Heart left ventricle (tissue), 13 donors: ENCODE measurements at regions not wholly inside any gene's neighbourhood (a gene's known extent, or its start where the extent isn't known, plus 50 kb on each side); places are given as distances from the start of the nearest gene placed in this dataset.

Source experiments
- POLR2A ChIP-seq, 2 donors: fragments of 450-650 bp; IDR thresholded peaks; one replicate each; pipeline ENCODE4 v1.6.1; 2017; ENCODE audit warnings: antibody characterized with exemption in 2 of 2, mild to moderate bottlenecking in 2 of 2, moderate library complexity in 2 of 2
- TF ChIP-seq, protein P1 (sequence below), 12 donors: fragments of 200-600 bp; sonication (generic) in 4 of 12; IDR thresholded peaks; one replicate each; pipeline versions ENCODE4 v1.5.0 to v1.8.0; 2018 to 2022; ENCODE audit warnings: antibody characterized with exemption in 12 of 12, mild to moderate bottlenecking in 5 of 12
- donor health status: ischemic (EF 13 %, LVEDD 7.1; RV severe dilation, severe dysfunction).
- donor health status: DM: no; HTN: yes; CAD: no.
- donor health status: DM: no; HTN: no; CAD: no.
- donor health status: ischemic (EF 25% LVEDD 6.9; RV normal size, moderate dysfunction).
- donor health status: ischemic (EF 25% LVEDD 5.7; RV mildly dilated, moderate dysfunction).
- donor health status: ischemic (EF 35%, LVEDD 5.7; RV mildly dilated, moderate dysfunction).
- donor health status: nonischemic (EF 11% LVEDD 7.7; RV severe dilation, severe dysfunction).
- donor health status: DM: yes; HTN: yes; CAD: no.
- donor health status: PGD.
- donor health status: ischemic (EF 29% LVEDD 5.4; RV normal size, mild dysfunction).
- donor health status: nonischemic (EF 23%, LVEDD 6.1; RV moderate dilation, normal function).

DNA sequence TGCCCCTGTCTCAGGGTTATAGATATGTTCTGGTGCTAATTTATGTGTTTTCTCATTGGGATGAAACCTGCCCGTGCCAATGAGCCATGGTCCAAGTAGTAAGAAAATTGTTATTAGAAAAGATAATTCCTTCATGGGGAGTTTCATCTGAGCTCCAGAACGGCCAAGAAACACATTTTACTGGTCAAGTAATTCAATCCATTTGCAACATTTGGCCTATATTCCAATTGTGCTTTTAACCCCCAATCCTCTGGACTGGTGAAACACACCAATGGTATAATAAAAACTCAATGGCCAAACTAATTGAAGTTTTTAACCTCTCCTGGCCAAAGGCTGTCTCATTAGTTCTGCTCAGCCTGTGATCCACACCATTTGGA is 53.7 kb upstream of the XCR1 start:
- TF ChIP-seq, protein P1, sequence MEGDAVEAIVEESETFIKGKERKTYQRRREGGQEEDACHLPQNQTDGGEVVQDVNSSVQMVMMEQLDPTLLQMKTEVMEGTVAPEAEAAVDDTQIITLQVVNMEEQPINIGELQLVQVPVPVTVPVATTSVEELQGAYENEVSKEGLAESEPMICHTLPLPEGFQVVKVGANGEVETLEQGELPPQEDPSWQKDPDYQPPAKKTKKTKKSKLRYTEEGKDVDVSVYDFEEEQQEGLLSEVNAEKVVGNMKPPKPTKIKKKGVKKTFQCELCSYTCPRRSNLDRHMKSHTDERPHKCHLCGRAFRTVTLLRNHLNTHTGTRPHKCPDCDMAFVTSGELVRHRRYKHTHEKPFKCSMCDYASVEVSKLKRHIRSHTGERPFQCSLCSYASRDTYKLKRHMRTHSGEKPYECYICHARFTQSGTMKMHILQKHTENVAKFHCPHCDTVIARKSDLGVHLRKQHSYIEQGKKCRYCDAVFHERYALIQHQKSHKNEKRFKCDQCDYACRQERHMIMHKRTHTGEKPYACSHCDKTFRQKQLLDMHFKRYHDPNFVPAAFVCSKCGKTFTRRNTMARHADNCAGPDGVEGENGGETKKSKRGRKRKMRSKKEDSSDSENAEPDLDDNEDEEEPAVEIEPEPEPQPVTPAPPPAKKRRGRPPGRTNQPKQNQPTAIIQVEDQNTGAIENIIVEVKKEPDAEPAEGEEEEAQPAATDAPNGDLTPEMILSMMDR (IDR thresholded peaks at IDR 0.05), result no peak
- TF ChIP-seq POLR2A (IDR thresholded peaks at IDR 0.05), result no peak
